Keratinocyte (primary cell): ENCODE measurements at regions not wholly inside any gene's neighbourhood (a gene's known extent, or its start where the extent isn't known, plus 50 kb on each side); places are given as distances from the start of the nearest gene placed in this dataset.

Experiments
- EZH2 ChIP-seq: IDR thresholded peaks from one replicate; pipeline ENCODE4 v1.6.1; 2012; ENCODE audit warnings: inconsistent platforms, mild to moderate bottlenecking, low read length, moderate library complexity
- TF ChIP-seq, protein P1 (sequence below), 3 experiments: IDR thresholded peaks in 1 of 3; conservative IDR thresholded peaks in 1 of 3; optimal IDR thresholded peaks in 1 of 3; 2 replicates in 2 of 3; 3 replicates in 1 of 3; pipeline versions ENCODE3 to v1.5.1; 2011; ENCODE audit warnings: low read length in 3 of 3, mild to moderate bottlenecking in 3 of 3, moderate library complexity in 2 of 3, control low read depth in 1 of 3, inconsistent platforms in 1 of 3; ENCODE audit not compliant: insufficient read depth in 2 of 3; ENCODE audit errors: extremely low read depth in 1 of 3

GRCh38 chr9:73969936-73970335, 527.2 kb upstream of the RORB start:
- TF ChIP-seq, protein P1, sequence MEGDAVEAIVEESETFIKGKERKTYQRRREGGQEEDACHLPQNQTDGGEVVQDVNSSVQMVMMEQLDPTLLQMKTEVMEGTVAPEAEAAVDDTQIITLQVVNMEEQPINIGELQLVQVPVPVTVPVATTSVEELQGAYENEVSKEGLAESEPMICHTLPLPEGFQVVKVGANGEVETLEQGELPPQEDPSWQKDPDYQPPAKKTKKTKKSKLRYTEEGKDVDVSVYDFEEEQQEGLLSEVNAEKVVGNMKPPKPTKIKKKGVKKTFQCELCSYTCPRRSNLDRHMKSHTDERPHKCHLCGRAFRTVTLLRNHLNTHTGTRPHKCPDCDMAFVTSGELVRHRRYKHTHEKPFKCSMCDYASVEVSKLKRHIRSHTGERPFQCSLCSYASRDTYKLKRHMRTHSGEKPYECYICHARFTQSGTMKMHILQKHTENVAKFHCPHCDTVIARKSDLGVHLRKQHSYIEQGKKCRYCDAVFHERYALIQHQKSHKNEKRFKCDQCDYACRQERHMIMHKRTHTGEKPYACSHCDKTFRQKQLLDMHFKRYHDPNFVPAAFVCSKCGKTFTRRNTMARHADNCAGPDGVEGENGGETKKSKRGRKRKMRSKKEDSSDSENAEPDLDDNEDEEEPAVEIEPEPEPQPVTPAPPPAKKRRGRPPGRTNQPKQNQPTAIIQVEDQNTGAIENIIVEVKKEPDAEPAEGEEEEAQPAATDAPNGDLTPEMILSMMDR (optimal IDR thresholded peaks at IDR 0.05 in 1 of 3, IDR thresholded peaks at IDR 0.05 in 1 of 3, conservative IDR thresholded peaks at IDR 0.05 in 1 of 3; ENCODE audit: extremely low read depth in 1 of 3, insufficient read depth in 2 of 3, low read length in 3 of 3) = no peak
- no peak for TF ChIP-seq EZH2
